HepG2 (cell line): ENCODE measurements at regions not wholly inside any gene's neighbourhood (a gene's known extent, or its start where the extent isn't known, plus 50 kb on each side); places are given as distances from the start of the nearest gene placed in this dataset.
A peak's percentile ranks its signal among the peaks of the same experiment; 100 is the strongest.

ENCODE experiments used
- ATAC-seq: fragments of 200-7000 bp; cut with Tn5 transposase; 3 replicates; pipeline ENCODE4 v1.9.1; 2020; ENCODE audit warnings: mild to moderate bottlenecking, moderate library complexity
- BruUV-seq: library from RNA; stranded (reverse); fragments of 400-500 nt; replicated peaks from 2 replicates; lab custom pipeline; 2021; lab: Mats Ljungman, UMichigan
- CTCF ChIA-PET: fragments of 300-600 bp; formaldehyde crosslinking; extraction: SDS; loops from one replicate; lab custom pipeline; 2021; ENCODE audit warnings: low total read pairs, inconsistent platforms, low intra/inter-chr PET ratio; lab: Yijun Ruan, JAX
- POLR2A ChIA-PET: fragments of 350-600 bp; sonication (Branson Sonifier 250); formaldehyde crosslinking; loops from one replicate; lab custom pipeline; 2020; ENCODE audit warnings: antibody characterized with exemption, inconsistent platforms; lab: Yijun Ruan, JAX
- DNase-seq: peaks from one replicate; pipeline ENCODE4 v3.0.0-alpha.2; 2015; ENCODE audit warnings: low spot score
- FAIRE-seq: peaks from 3 replicates; lab custom pipeline; 2011; peaks lifted over from hg19 to GRCh38; lab: Jason Lieb, UNC
- H2AFZ ChIP-seq: one replicate; pipeline ENCODE4 v1.6.1; 2011; ENCODE audit warnings: low read length, inconsistent platforms
- H3K27ac ChIP-seq: fragments of 300-600 bp; 3 replicates; pipeline ENCODE4 v1.8.0; 2011; ENCODE audit warnings: mixed run types, mild to moderate bottlenecking, mixed read lengths, low read length, inconsistent platforms; ENCODE audit not compliant: insufficient read depth; ENCODE audit errors: extremely low read length
- H3K27me3 ChIP-seq, 2 experiments: fragments of 200-600 bp in 1 of 2; 2 replicates in 1 of 2; 3 replicates in 1 of 2; pipeline versions ENCODE4 v1.6.0 to v1.8.0; 2011; ENCODE audit warnings: low read length in 2 of 2, mild to moderate bottlenecking in 2 of 2, moderate library complexity in 2 of 2, inconsistent platforms in 1 of 2; ENCODE audit not compliant: insufficient read depth in 2 of 2, control insufficient read depth in 1 of 2
- H3K36me3 ChIP-seq, 2 experiments: fragments of 200-600 bp in 1 of 2; replicated peaks in 1 of 2; 2 replicates in 1 of 2; 3 replicates in 1 of 2; pipeline versions ENCODE4 v1.5.1 to v1.8.0; 2011; ENCODE audit warnings: low read length in 2 of 2, inconsistent platforms in 1 of 2; ENCODE audit not compliant: insufficient read depth in 2 of 2, control insufficient read depth in 1 of 2
- H3K4me1 ChIP-seq: 2 replicates; pipeline ENCODE4 v1.5.1; 2012; ENCODE audit warnings: low read length, inconsistent platforms; ENCODE audit not compliant: insufficient read depth
- H3K4me2 ChIP-seq: 2 replicates; pipeline ENCODE4 v1.6.0; 2011; ENCODE audit warnings: low read depth, low read length, inconsistent platforms
- H3K4me3 ChIP-seq, 3 experiments: fragments of 200-600 bp in 1 of 3; sonication (generic), shearing (Covaris generic) in 1 of 3; replicated peaks in 1 of 3; 2 replicates each; pipeline ENCODE4 v1.5.1; 2011 to 2016; ENCODE audit warnings: low read length in 3 of 3, inconsistent platforms in 2 of 3, low read depth in 2 of 3, mild to moderate bottlenecking in 2 of 3, control low read depth in 1 of 3, mixed read lengths in 1 of 3; ENCODE audit not compliant: insufficient read depth in 1 of 3
- H3K79me2 ChIP-seq: one replicate; pipeline ENCODE4 v1.6.1; 2011; ENCODE audit warnings: low read length, inconsistent platforms; ENCODE audit not compliant: insufficient read depth
- H3K9ac ChIP-seq: 2 replicates; pipeline ENCODE4 v1.6.0; 2011; ENCODE audit warnings: mild to moderate bottlenecking, low read depth, low read length, inconsistent platforms; ENCODE audit not compliant: insufficient read depth
- H3K9me3 ChIP-seq: 2 replicates; pipeline ENCODE4 v1.5.1; 2012; ENCODE audit warnings: mild to moderate bottlenecking, low read length
- H4K20me1 ChIP-seq: 2 replicates; pipeline ENCODE4 v1.6.0; 2011; ENCODE audit warnings: inconsistent platforms, mild to moderate bottlenecking, low read length, moderate library complexity; ENCODE audit not compliant: insufficient read depth
- ADNP ChIP-seq: sonication (generic); formaldehyde crosslinking; IDR thresholded peaks from 2 replicates; pipeline ENCODE4 v1.4.0; 2020; ENCODE audit warnings: missing genetic modification reagents
- ARNT2 ChIP-seq: sonication (generic); formaldehyde crosslinking; IDR thresholded peaks from 2 replicates; pipeline ENCODE4 v1.8.0; 2022; ENCODE audit warnings: mild to moderate bottlenecking, low read depth, missing genetic modification reagents, moderate library complexity
- ATF1 ChIP-seq: IDR thresholded peaks from 2 replicates; pipeline ENCODE4 v1.6.1; 2016; ENCODE audit warnings: mild to moderate bottlenecking, control low read depth
- BHLHE40 ChIP-seq: IDR thresholded peaks from 2 replicates; pipeline ENCODE4 v1.6.1; 2011; ENCODE audit warnings: low read length, improper control_type of control experiment
- DBP ChIP-seq: sonication (generic); formaldehyde crosslinking; IDR thresholded peaks from 2 replicates; pipeline ENCODE4 v1.4.0; 2020; ENCODE audit warnings: missing genetic modification reagents; ENCODE audit errors: not compliant biosample characterization
- DR1 ChIP-seq: sonication (generic); formaldehyde crosslinking; IDR thresholded peaks from 2 replicates; pipeline ENCODE4 v1.8.0; 2021; ENCODE audit warnings: mild to moderate bottlenecking, missing genetic modification reagents, inconsistent platforms
- EHMT2 ChIP-seq: fragments of 200-600 bp; sonication (generic); IDR thresholded peaks from 2 replicates; pipeline ENCODE4 v1.7.0; 2017; ENCODE audit warnings: antibody characterized with exemption, low read depth, low read length, borderline replicate concordance
- ETS1 ChIP-seq: sonication (generic); formaldehyde crosslinking; IDR thresholded peaks from 2 replicates; pipeline ENCODE4 v1.4.0; 2020; ENCODE audit warnings: missing genetic modification reagents
- FOSL2 ChIP-seq: sonication (generic); formaldehyde crosslinking; IDR thresholded peaks from 2 replicates; pipeline ENCODE4 v1.4.0; 2020; ENCODE audit warnings: missing genetic modification reagents
- GATAD2A ChIP-seq: IDR thresholded peaks from 2 replicates; pipeline ENCODE4 v1.6.1; 2016
- IKZF4 ChIP-seq: sonication (generic); formaldehyde crosslinking; IDR thresholded peaks from 2 replicates; pipeline ENCODE4 v1.5.1; 2020; ENCODE audit warnings: borderline replicate concordance, mild to moderate bottlenecking, low read depth, missing genetic modification reagents; ENCODE audit errors: not compliant biosample characterization
- PLRG1 ChIP-seq: fragments of 450-650 bp; conservative IDR thresholded peaks from 2 replicates; pipeline ENCODE4 v1.6.1; 2016
- RFX5 ChIP-seq: IDR thresholded peaks from 2 replicates; pipeline ENCODE4 v1.6.1; 2011; ENCODE audit warnings: low read depth, low read length, improper control_type of control experiment
- SETDB1 ChIP-seq: sonication (generic); formaldehyde crosslinking; IDR thresholded peaks from 2 replicates; pipeline ENCODE4 v1.5.1; 2020; ENCODE audit warnings: missing genetic modification reagents, mild to moderate bottlenecking, borderline replicate concordance
- TRIM24 ChIP-seq: sonication (generic); formaldehyde crosslinking; IDR thresholded peaks from 2 replicates; pipeline ENCODE4 v1.8.0; 2022; ENCODE audit warnings: mild to moderate bottlenecking, missing genetic modification reagents
- ZFAT ChIP-seq: sonication (generic); formaldehyde crosslinking; conservative IDR thresholded peaks from 2 replicates; pipeline ENCODE4 v1.8.1; 2023; ENCODE audit warnings: missing genetic modification reagents, inconsistent platforms
- ZFYVE20 ChIP-seq: sonication (generic); formaldehyde crosslinking; IDR thresholded peaks from 2 replicates; pipeline ENCODE4 v1.8.0; 2023; ENCODE audit warnings: low read depth, mild to moderate bottlenecking, moderate library complexity, missing genetic modification reagents, borderline replicate concordance
- ZNF17 ChIP-seq: sonication (generic); formaldehyde crosslinking; IDR thresholded peaks from 2 replicates; pipeline ENCODE4 v1.5.0; 2020; ENCODE audit warnings: mild to moderate bottlenecking, missing genetic modification reagents
- ZNF431 ChIP-seq: sonication (generic); formaldehyde crosslinking; IDR thresholded peaks from 2 replicates; pipeline ENCODE4 v1.9.0; 2022; ENCODE audit warnings: missing genetic modification reagents, low read depth, mild to moderate bottlenecking, borderline replicate concordance
- ZNF598 ChIP-seq: sonication (generic); formaldehyde crosslinking; IDR thresholded peaks from 2 replicates; pipeline ENCODE4 v1.5.1; 2020; ENCODE audit warnings: mild to moderate bottlenecking, missing genetic modification reagents, borderline replicate concordance
- WGBS: methylation state at CpG from one replicate; pipeline ENCODE4 v1.1.6; 2017; ENCODE audit warnings: low lambda C conversion rate; 5-methylcytosine and 5-hydroxymethylcytosine counted together
- in situ Hi-C: cut with HindIII; loops from 2 replicates; pipeline ENCODE4 v1.10.0; 2017; ENCODE audit warnings: low pct_unique_long_range_greater_than_20kb; ENCODE audit not compliant: extremely low pct_ligation_motif_present
- intact Hi-C: fragments of 100-400 bp; cut with micrococcal nuclease; formaldehyde crosslinking; loops from one replicate; pipeline ENCODE4 v1.10.0; 2022; ENCODE audit not compliant: unreplicated experiment

GRCh38 chr6:1096967-1097765, 214.7 kb upstream of the FOXQ1 start:
- Histone ChIP-seq H3K9ac (no peak overlapping the region), H3K36me3 (no peaks in the 10 kb centered on the region), H3K4me1 (peaks cover 5% of the 10 kb centered on the region), H3K27ac (no peak overlapping the region), H3K79me2 (no peaks in the 10 kb centered on the region), H3K27me3 (no peaks in the 10 kb centered on the region), H3K4me2 (no peak overlapping the region), H4K20me1 (no peaks in the 10 kb centered on the region), H3K9me3 (no peaks in the 10 kb centered on the region), H3K4me3 (no peak overlapping the region), H2AFZ (no peak overlapping the region)
- 94% methylated on average over 10 of the region's 11 CpGs for WGBS
- no TSS peak for BruUV-seq
- intact Hi-C loops = no loop called here
- ATAC-seq (no peak), FAIRE-seq (no peak), DNase-seq (no peak)
- TF ChIP-seq SETDB1 (CRISPR knock-in tag) = no peak
- no peak for TF ChIP-seq PLRG1
- no peak for TF ChIP-seq DBP
- TF ChIP-seq ZNF598 (CRISPR knock-in tag) = no peak
- TF ChIP-seq ARNT2 = no peak
- peak; percentile 12; the same call in 1 of the 2 replicates for TF ChIP-seq DR1 (CRISPR knock-in tag)
- TF ChIP-seq ATF1 = no peak
- TF ChIP-seq ADNP = no peak
- ChIA-PET POLR2A (no interaction called here), CTCF (no interaction called here)
- in situ Hi-C loops = no loop called here

- WGBS = 100% methylated on average over 1 of the region's 1 CpG
- intact Hi-C loops = no loop called here
- ATAC-seq (no peak), DNase-seq (no peak), FAIRE-seq (no peak)
- ChIA-PET CTCF (no interaction called here), POLR2A (no interaction called here)
- no TSS peak for BruUV-seq
- no peaks in the 10 kb centered on the region for H3K36me3 ChIP-seq
- no peak overlapping the region for H3K4me3 ChIP-seq
- H3K27me3 ChIP-seq = no peaks in the 10 kb centered on the region
- H3K4me2 ChIP-seq = no peak overlapping the region
- no peaks in the 10 kb centered on the region for H3K9me3 ChIP-seq
- H3K4me1 ChIP-seq = no peaks in the 10 kb centered on the region
- in situ Hi-C loops = no loop called here
- no peaks in the 10 kb centered on the region for H3K79me2 ChIP-seq
- no peak overlapping the region for H2AFZ ChIP-seq
- no peak overlapping the region for H3K27ac ChIP-seq
- H3K9ac ChIP-seq = no peak overlapping the region
- H4K20me1 ChIP-seq = no peaks in the 10 kb centered on the region
- TF ChIP-seq BHLHE40 = no peak
- TF ChIP-seq IKZF4 (CRISPR knock-in tag) = no peak
- TF ChIP-seq EHMT2 = no peak
- no peak for TF ChIP-seq ZFYVE20 (CRISPR knock-in tag)
- TF ChIP-seq ETS1 (CRISPR knock-in tag) = no peak
- no peak for TF ChIP-seq GATAD2A (CRISPR knock-in tag)
- TF ChIP-seq RFX5 = no peak
- TF ChIP-seq ZNF17 = no peak
- TF ChIP-seq ZFAT = no peak
- TF ChIP-seq TRIM24 = no peak
- TF ChIP-seq ZNF431 (CRISPR knock-in tag) = no peak
- no peak for TF ChIP-seq FOSL2 (CRISPR knock-in tag)
Measured at GRCh38 chr6:1094306-1094705, 217.6 kb upstream of the FOXQ1 start.
